IMR-90 (cell line): ENCODE measurements at regions not wholly inside any gene's neighbourhood (a gene's known extent, or its start where the extent isn't known, plus 50 kb on each side); places are given as distances from the start of the nearest gene placed in this dataset.

Source experiments
- ATAC-seq: fragments of 200-7000 bp; cut with Tn5 transposase; 2 replicates; pipeline ENCODE4 v1.9.1; 2020; ENCODE audit warnings: low read depth, mild to moderate bottlenecking, moderate library complexity
- BruUV-seq: library from RNA; stranded (reverse); fragments of 400-500 nt; replicated peaks from 2 replicates; lab custom pipeline; 2021; lab: Mats Ljungman, UMichigan
- CTCF ChIA-PET: fragments of 300-600 bp; formaldehyde crosslinking; extraction: SDS; loops from one replicate; lab custom pipeline; 2021; ENCODE audit warnings: antibody characterized with exemption; lab: Yijun Ruan, JAX
- POLR2A ChIA-PET: fragments of 300-600 bp; sonication (Branson Sonifier 250); formaldehyde crosslinking; loops from one replicate; lab custom pipeline; 2022; ENCODE audit warnings: antibody characterized with exemption; ENCODE audit not compliant: unreplicated experiment; lab: Charles Lee
- DNase-seq: peaks from one replicate; pipeline ENCODE4 v3.0.0; 2013
- H2AFZ ChIP-seq: replicated peaks from 2 replicates; pipeline ENCODE3; 2013; ENCODE audit warnings: low read length, mild to moderate bottlenecking; ENCODE audit not compliant: poor library complexity
- H2AK5ac ChIP-seq: 2 replicates; pipeline ENCODE4 v1.6.1; 2013; ENCODE audit warnings: low read depth, low read length, inconsistent platforms
- H2AK9ac ChIP-seq: replicated peaks from 2 replicates; pipeline ENCODE3; 2013; ENCODE audit warnings: mild to moderate bottlenecking, low read depth, low read length, moderate library complexity; ENCODE audit not compliant: poor library complexity
- H2BK120ac ChIP-seq: 2 replicates; pipeline ENCODE4 v1.6.1; 2013; ENCODE audit warnings: low read depth, low read length, inconsistent platforms
- H2BK15ac ChIP-seq: 3 replicates; pipeline ENCODE4 v1.6.1; 2013; ENCODE audit warnings: low read depth, low read length, inconsistent platforms
- H2BK20ac ChIP-seq: 2 replicates; pipeline ENCODE4 v1.6.1; 2013; ENCODE audit warnings: low read depth, mild to moderate bottlenecking, inconsistent platforms, low read length, moderate library complexity
- H2BK5ac ChIP-seq: 2 replicates; pipeline ENCODE4 v1.6.1; 2013; ENCODE audit warnings: mild to moderate bottlenecking, low read depth, low read length, inconsistent platforms; ENCODE audit not compliant: poor library complexity, severe bottlenecking
- H3K14ac ChIP-seq: replicated peaks from 2 replicates; pipeline ENCODE4 v1.6.1; 2013; ENCODE audit warnings: low read depth, low read length, inconsistent platforms
- H3K18ac ChIP-seq: 2 replicates; pipeline ENCODE4 v1.6.1; 2013; ENCODE audit warnings: low read depth, low read length, control low read depth
- H3K23ac ChIP-seq: 2 replicates; pipeline ENCODE4 v1.6.1; 2013; ENCODE audit warnings: low read depth, low read length, inconsistent platforms
- H3K27ac ChIP-seq: 2 replicates; pipeline ENCODE4 v1.5.1; 2013; ENCODE audit warnings: mild to moderate bottlenecking, control low read depth, low read length; ENCODE audit not compliant: insufficient read depth
- H3K27me3 ChIP-seq: 2 replicates; pipeline ENCODE4 v1.6.1; 2013; ENCODE audit warnings: low read length; ENCODE audit not compliant: control insufficient read depth, insufficient read depth
- H3K36me3 ChIP-seq: 2 replicates; pipeline ENCODE4 v1.6.1; 2013; ENCODE audit warnings: low read length, mixed read lengths; ENCODE audit not compliant: control insufficient read depth, insufficient read depth
- H3K4ac ChIP-seq: 2 replicates; pipeline ENCODE4 v1.6.1; 2013; ENCODE audit warnings: low read depth, low read length, inconsistent platforms
- H3K4me1 ChIP-seq: 2 replicates; pipeline ENCODE4 v1.6.1; 2013; ENCODE audit warnings: low read length, mixed read lengths; ENCODE audit not compliant: control insufficient read depth, insufficient read depth
- H3K4me2 ChIP-seq: 2 replicates; pipeline ENCODE4 v1.6.1; 2013; ENCODE audit warnings: low read depth, mild to moderate bottlenecking, control low read depth, low read length, moderate library complexity
- H3K4me3 ChIP-seq: 2 replicates; pipeline ENCODE4 v1.5.1; 2013; ENCODE audit warnings: low read depth, mild to moderate bottlenecking, control low read depth, low read length, moderate library complexity; ENCODE audit not compliant: insufficient read depth
- H3K56ac ChIP-seq: 2 replicates; pipeline ENCODE4 v1.6.1; 2013; ENCODE audit warnings: low read length, inconsistent platforms; ENCODE audit not compliant: insufficient read depth; ENCODE audit errors: extremely low read depth
- H3K79me1 ChIP-seq, 2 experiments: 2 replicates each; pipeline ENCODE4 v1.6.1; 2013; ENCODE audit warnings: low read length in 2 of 2, inconsistent platforms in 1 of 2, low read depth in 1 of 2
- H3K9ac ChIP-seq: 2 replicates; pipeline ENCODE4 v1.6.1; 2013; ENCODE audit warnings: low read depth, low read length, control low read depth
- H3K9me1 ChIP-seq: 2 replicates; pipeline ENCODE4 v1.6.1; 2013; ENCODE audit warnings: low read length, inconsistent platforms; ENCODE audit not compliant: insufficient read depth
- H3K9me3 ChIP-seq: 2 replicates; pipeline ENCODE4 v1.6.1; 2013; ENCODE audit warnings: low read length; ENCODE audit not compliant: control insufficient read depth, insufficient read depth
- H4K20me1 ChIP-seq: 2 replicates; pipeline ENCODE4 v1.6.1; 2013; ENCODE audit warnings: low read length, inconsistent platforms; ENCODE audit not compliant: insufficient read depth
- H4K5ac ChIP-seq: 2 replicates; pipeline ENCODE4 v1.6.1; 2013; ENCODE audit warnings: mild to moderate bottlenecking, low read depth, low read length, control low read depth
- H4K8ac ChIP-seq, 2 experiments: 2 replicates each; pipeline ENCODE4 v1.6.1; 2013; ENCODE audit warnings: low read depth in 2 of 2, low read length in 2 of 2, control low read depth in 1 of 2, inconsistent platforms in 1 of 2
- H4K91ac ChIP-seq: 2 replicates; pipeline ENCODE4 v1.6.1; 2013; ENCODE audit warnings: low read depth, low read length, inconsistent platforms; ENCODE audit not compliant: insufficient read depth
- BHLHE40 ChIP-seq: fragments of 150-350 bp; IDR thresholded peaks from 2 replicates; pipeline ENCODE4 v1.6.1; 2016; ENCODE audit warnings: mild to moderate bottlenecking, low read depth, low read length
- CEBPB ChIP-seq: IDR thresholded peaks from 2 replicates; pipeline ENCODE4 v1.6.1; 2012; ENCODE audit warnings: low read depth, low read length, improper control_type of control experiment
- CHD1 ChIP-seq: IDR thresholded peaks from 2 replicates; pipeline ENCODE4 v1.6.1; 2012; ENCODE audit warnings: low read depth, low read length, improper control_type of control experiment
- CTCF ChIP-seq: conservative IDR thresholded peaks from 2 replicates; pipeline ENCODE4 v1.5.1; 2012; ENCODE audit warnings: mild to moderate bottlenecking, low read depth, low read length, improper control_type of control experiment
- ELK1 ChIP-seq: fragments of 150-350 bp; IDR thresholded peaks from 2 replicates; pipeline ENCODE4 v1.6.1; 2016; ENCODE audit warnings: low read depth, mild to moderate bottlenecking, low read length, moderate library complexity, borderline replicate concordance
- FOS ChIP-seq: fragments of 150-350 bp; IDR thresholded peaks from 2 replicates; pipeline ENCODE4 v1.6.1; 2016; ENCODE audit warnings: low read depth, low read length
- MAFK ChIP-seq: IDR thresholded peaks from 2 replicates; pipeline ENCODE4 v1.6.1; 2012; ENCODE audit warnings: low read depth, low read length, improper control_type of control experiment
- MAZ ChIP-seq: IDR thresholded peaks from 2 replicates; pipeline ENCODE4 v1.6.1; 2012; ENCODE audit warnings: low read depth, mild to moderate bottlenecking, low read length, improper control_type of control experiment, moderate library complexity, borderline replicate concordance
- MXI1 ChIP-seq: IDR thresholded peaks from 2 replicates; pipeline ENCODE4 v1.6.1; 2012; ENCODE audit warnings: low read depth, mild to moderate bottlenecking, low read length, moderate library complexity, borderline replicate concordance
- POLR2A ChIP-seq: IDR thresholded peaks from 2 replicates; pipeline ENCODE4 v1.6.1; 2012; ENCODE audit warnings: mild to moderate bottlenecking, low read depth, low read length
- RAD21 ChIP-seq: IDR thresholded peaks from 2 replicates; pipeline ENCODE4 v1.6.1; 2012; ENCODE audit warnings: low read length, improper control_type of control experiment
- RCOR1 ChIP-seq: IDR thresholded peaks from 2 replicates; pipeline ENCODE4 v1.6.1; 2012; ENCODE audit warnings: mild to moderate bottlenecking, low read length, improper control_type of control experiment; ENCODE audit not compliant: insufficient replicate concordance
- RFX5 ChIP-seq: IDR thresholded peaks from 2 replicates; pipeline ENCODE4 v1.8.0; 2012; ENCODE audit warnings: low read depth, mild to moderate bottlenecking, low read length, moderate library complexity
- SMC3 ChIP-seq: fragments of 150-350 bp; IDR thresholded peaks from 2 replicates; pipeline ENCODE4 v1.6.1; 2016; ENCODE audit warnings: low read depth, mild to moderate bottlenecking, antibody characterized with exemption, low read length, moderate library complexity
- USF2 ChIP-seq: fragments of 150-350 bp; IDR thresholded peaks from 2 replicates; pipeline ENCODE4 v1.6.1; 2017; ENCODE audit warnings: mild to moderate bottlenecking, antibody characterized with exemption, low read length, low read depth
- WGBS, 2 experiments: methylation state at CpG; one replicate each; pipeline versions ENCODE4 v1.1.5 to v1.1.7; 2013; ENCODE audit warnings: missing lambda C conversion rate in 2 of 2; ENCODE audit not compliant: insufficient read length in 1 of 2; ENCODE audit errors: extremely low coverage in 2 of 2; 5-methylcytosine and 5-hydroxymethylcytosine counted together
- dilution Hi-C: fragments of 300-500 bp; cut with HindIII; formaldehyde crosslinking; loops from one replicate; pipeline ENCODE4 v1.14.3; 2018; ENCODE audit warnings: low sequenced_read_pairs; ENCODE audit not compliant: unreplicated experiment
- in situ Hi-C: fragments of 300-500 bp; cut with MboI; formaldehyde crosslinking; loops from 3 replicates; pipeline ENCODE4 v1.14.3; 2019; ENCODE audit warnings: low sequenced_read_pairs, inconsistent platforms, mixed read lengths
- intact Hi-C: fragments of 100-400 bp; cut with micrococcal nuclease; formaldehyde crosslinking; loops from 2 replicates; pipeline ENCODE4 v1.10.0; 2022

- H2BK5ac ChIP-seq = no peak overlapping the region
- no peak overlapping the region for H3K4me3 ChIP-seq
- H3K4me1 ChIP-seq = peaks cover 11% of the 10 kb centered on the region
- no peak overlapping the region for H4K8ac ChIP-seq
- H3K9me3 ChIP-seq = no peaks in the 10 kb centered on the region
- no peak overlapping the region for H4K91ac ChIP-seq
- no peak overlapping the region for H3K4me2 ChIP-seq
- H4K5ac ChIP-seq = no peak overlapping the region
- peak overlapping the region; percentile 83; the same call in 1 of the 2 replicates for H2BK20ac ChIP-seq
- TF ChIP-seq POLR2A = no peak
- no peak for TF ChIP-seq RCOR1
- no peak for TF ChIP-seq CTCF
- TF ChIP-seq RAD21 = no peak
- no peak for TF ChIP-seq SMC3
- TF ChIP-seq BHLHE40 = no peak
- TF ChIP-seq MAFK = no peak
- no peak for TF ChIP-seq MXI1
- TF ChIP-seq FOS = no peak
- TF ChIP-seq ELK1 = no peak
- TF ChIP-seq RFX5 = no peak
- no peak for TF ChIP-seq USF2
- no peak for TF ChIP-seq MAZ
- no peak for TF ChIP-seq CEBPB
- no peak for TF ChIP-seq CHD1
- DNase-seq = no peak
- POLR2A ChIA-PET = no interaction called here
- no peak overlapping the region for H2AFZ ChIP-seq
- dilution Hi-C loops (no loop called here), intact Hi-C loops (no loop called here), in situ Hi-C loops (no loop called here)
- no peak overlapping the region for H3K4ac ChIP-seq
- H2AK9ac ChIP-seq = no peak overlapping the region
- H3K56ac ChIP-seq = no peak overlapping the region
- H3K27ac ChIP-seq = no peak overlapping the region
- no peaks in the 10 kb centered on the region for H3K79me1 ChIP-seq
- no peaks in the 10 kb centered on the region for H3K27me3 ChIP-seq
- peaks cover 9% of the 10 kb centered on the region for H3K9me1 ChIP-seq
- no peak for ATAC-seq
- peak overlapping the region; percentile 71; the same call in 1 of the 2 replicates for H3K18ac ChIP-seq
- no peaks in the 10 kb centered on the region for H4K20me1 ChIP-seq
- BruUV-seq = no TSS peak
- WGBS, 2 experiments = 83% methylated on average over 1 of the region's 2 CpGs; no CpG with 5 or more reads in 1 of the 2 experiments
- H3K23ac ChIP-seq = no peak overlapping the region
- CTCF ChIA-PET = no interaction called here
- no peak overlapping the region for H3K9ac ChIP-seq
- no peak overlapping the region for H2AK5ac ChIP-seq
- H2BK120ac ChIP-seq = peak overlapping the region; percentile 52; the same call in 1 of the 2 replicates
- peak overlapping the region; percentile 79; the same call in 1 of the 3 replicates for H2BK15ac ChIP-seq
- no peaks in the 10 kb centered on the region for H3K36me3 ChIP-seq
- no peak overlapping the region for H3K14ac ChIP-seq
Measured at GRCh38 chr10:29797616-29798015, 162.8 kb upstream of the SVIL start.
